Inflammatory macrophage (primary cell): ENCODE measurements at regions not wholly inside any gene's neighbourhood (a gene's known extent, or its start where the extent isn't known, plus 50 kb on each side); places are given as distances from the start of the nearest gene placed in this dataset.

ENCODE experiments used
- DNase-seq, 2 donors: peaks; one replicate each; pipeline ENCODE4 v3.0.0-alpha.2; 2020 to 2022

DNA sequence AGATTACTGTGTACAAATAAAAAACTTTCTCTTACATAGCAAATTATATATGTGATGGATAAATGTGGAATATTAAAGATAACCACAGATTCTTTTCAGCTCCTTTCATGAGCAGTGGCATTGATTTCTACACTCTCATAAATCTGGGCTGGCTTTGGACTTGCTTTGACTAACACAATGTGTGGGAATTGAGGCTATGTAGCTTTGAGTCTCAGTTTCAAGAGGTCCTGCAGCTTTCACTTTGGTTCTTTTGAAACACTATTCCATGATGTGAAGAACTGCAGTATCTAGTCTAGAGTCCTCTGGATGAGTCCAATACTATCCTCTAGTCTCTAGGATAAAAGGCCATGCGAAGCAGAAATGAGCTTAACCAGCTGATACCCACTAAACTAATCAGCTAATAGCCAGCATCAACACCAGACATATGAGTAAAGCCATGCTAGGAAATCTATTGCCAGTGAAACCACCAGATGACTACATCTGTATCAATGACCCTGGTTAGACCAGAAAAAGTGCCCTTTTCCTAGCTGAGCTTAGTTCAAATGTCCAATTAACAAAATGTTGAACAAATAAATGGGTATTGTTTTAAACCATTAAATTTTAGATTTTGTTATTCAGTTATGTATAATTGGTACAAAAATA is 274.9 kb upstream of the ZPLD1 start:
- no peak for DNase-seq

DNA sequence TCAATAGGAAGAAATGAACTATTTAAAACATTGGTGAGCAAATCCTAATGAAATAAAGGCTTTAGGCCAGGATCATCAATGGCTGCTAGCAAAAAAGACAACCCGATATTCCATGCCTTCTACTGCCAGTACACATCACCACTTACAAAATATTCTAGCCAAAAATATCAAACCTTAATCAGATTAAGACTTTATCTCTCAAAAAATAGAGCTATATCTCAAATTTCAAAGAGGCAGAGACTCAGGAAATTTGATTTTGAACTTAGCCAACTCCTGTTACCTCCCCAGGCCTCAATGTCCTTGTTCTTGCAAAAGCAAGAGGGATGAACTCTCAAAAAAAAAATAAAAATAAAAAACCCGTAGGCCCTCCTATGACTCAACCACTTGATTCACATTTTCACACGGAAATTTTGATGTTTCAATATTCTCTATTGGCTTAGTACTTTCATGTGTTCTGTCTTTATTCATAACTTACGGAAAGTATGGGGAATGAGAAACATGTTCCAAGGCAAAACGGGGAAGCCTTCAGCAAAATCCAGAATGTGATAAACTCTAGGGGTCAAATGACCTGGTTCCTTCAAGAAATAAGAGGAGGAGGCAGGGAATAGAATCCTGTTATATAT is 273.3 kb upstream of the ZPLD1 start:
- no peak for DNase-seq

DNA sequence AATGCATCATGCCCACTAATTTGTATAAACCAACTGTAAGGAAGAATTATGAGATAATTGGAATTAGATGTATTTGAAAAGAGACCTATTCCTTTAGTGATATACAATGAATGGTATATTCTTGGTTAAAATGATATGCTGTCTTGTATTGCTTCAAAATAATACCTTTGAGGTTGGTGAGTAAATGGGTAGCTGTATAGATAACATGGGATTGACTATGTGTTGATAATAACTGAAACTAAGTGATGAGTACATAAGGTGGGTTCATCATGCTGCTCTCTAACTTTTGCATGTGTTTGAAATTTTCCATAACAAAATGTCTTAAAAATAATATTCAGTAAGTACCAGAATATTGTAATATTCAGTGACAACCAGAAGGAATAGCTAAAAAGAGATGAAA is 272.6 kb upstream of the ZPLD1 start:
- DNase-seq = no peak

DNA sequence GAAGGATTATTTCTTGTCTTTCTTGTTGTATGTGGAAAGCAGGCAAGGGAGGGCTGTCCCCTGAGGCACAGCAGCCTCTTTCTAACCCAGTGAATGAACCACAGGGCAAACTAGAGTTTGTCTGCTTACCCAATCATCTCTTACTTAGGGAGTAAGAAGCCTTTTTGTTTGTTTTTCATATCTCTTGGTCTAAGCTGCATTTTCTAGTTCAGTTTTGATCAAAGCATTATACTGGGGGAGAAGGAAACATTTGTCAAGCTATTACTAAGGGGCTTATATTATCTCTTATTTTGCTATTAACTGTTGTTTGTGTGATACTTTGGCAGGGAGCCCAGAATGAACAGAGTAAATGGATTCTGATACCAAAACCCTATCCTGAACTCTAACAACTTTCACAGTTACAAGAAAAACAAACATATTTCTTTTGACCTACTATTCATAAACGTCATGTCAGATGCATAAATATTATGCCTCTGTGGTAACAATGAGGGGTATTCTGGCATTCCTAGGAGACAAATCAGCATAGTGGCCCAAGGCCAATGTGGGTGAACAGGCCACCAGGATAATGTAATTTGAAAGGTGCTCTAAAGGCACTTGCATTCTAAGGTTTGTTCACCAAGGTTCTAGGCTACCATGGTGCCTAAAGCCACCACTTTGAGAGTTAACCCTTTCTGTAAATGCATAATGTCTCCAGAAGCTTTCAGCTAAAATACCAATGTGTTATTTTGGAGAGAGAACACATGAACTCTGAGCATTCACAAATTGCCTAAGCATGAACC is 271.6 kb upstream of the ZPLD1 start:
- DNase-seq = no peak

DNA sequence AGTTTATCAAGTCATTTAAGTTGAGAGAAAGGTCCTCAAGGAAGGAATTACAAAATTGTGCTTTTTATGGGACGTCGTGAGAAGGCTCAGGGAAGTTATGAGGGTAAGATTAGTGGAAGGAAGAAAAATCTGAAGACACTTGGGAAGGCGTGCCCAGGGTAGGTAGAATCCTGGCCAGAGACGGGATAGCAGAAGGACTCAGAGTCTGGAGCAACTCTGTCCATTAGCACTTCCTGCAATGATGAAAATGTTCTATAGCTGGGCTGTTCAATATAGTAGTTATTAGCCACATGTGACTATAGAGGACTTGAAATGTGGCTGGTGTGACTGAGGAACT is 271.0 kb upstream of the ZPLD1 start:
- DNase-seq = no peak

DNA sequence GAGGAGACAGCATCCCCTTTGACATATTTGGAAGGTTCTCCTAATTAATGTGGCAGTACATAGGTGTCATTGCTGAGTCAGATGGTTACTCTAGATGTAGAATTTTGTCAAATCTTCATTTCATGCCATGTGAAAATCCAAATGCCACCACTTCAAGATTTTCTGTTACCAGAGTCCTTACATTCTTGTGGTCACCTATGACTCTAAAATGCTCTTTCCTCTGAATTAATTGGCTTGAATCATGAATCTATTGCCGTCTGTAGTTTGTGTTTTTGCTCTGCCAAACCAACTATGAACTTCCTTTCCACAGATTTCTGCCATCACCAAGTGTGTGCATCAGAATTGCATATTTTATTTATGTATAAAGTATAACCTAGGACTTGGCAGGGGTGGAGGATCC is 269.4 kb upstream of the ZPLD1 start:
- DNase-seq = no peak

DNA sequence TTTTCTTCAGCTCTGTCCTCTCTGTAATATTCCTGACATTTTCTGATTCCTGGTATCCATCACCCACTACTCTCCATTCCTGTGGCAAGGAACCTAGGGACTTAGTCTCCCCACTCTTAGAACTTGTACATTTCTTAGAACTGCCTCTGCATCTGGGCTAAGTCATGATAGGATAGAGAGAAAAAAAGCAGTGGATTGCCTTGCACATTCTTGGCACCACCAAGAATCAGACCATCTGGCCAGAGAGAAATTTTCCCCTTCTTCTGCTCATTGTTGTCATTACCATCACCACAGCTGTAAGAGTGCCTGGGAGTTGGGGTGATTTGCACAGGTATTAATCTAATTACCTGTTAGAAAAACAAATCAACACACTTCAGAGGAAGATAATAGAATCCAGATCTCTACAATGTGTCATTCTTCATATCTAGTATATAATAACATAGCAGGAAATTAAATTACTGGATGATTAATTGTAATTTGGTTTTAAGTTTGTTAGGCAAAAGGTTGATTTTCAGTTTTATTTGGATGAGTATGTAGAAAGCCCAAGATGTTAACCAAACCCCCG is 264.8 kb upstream of the ZPLD1 start:
- DNase-seq = no peak

DNA sequence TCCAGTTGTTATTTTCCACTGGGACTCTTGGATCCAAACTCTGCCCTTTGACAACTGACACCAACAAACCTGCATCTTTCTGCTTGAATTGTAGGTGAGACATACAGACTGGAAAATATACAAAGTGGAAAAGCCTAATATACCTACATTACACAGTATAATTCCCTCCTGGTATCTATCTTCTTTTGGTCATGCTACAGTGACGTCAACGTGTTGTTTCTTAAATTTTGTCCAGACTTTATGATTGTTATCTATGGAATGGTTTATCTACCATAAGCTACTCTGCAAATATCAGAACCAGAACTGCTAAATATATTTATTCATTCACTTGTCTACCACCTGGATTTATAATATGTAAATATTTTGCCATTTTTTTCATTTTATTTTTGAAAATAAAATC is 264.3 kb upstream of the ZPLD1 start:
- DNase-seq = no peak

DNA sequence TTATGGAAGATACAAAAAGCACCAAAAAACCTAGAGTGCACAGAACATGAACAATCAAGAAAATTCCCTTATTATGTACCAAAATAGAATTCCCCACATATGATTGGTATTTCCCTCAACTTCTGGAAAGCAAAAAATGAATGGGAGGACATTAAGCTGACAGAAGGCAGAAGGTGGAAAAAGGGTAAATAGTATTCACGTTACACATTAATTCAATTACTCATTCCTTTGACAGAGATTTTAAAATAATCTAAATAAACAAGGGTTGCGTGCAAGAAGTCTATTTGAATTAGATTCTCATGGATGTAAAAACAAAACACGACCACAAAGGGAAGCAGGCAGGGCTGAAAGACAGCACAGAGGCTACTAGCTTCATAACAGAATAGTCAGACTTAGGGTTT is 260.5 kb upstream of the ZPLD1 start:
- DNase-seq = no peak

DNA sequence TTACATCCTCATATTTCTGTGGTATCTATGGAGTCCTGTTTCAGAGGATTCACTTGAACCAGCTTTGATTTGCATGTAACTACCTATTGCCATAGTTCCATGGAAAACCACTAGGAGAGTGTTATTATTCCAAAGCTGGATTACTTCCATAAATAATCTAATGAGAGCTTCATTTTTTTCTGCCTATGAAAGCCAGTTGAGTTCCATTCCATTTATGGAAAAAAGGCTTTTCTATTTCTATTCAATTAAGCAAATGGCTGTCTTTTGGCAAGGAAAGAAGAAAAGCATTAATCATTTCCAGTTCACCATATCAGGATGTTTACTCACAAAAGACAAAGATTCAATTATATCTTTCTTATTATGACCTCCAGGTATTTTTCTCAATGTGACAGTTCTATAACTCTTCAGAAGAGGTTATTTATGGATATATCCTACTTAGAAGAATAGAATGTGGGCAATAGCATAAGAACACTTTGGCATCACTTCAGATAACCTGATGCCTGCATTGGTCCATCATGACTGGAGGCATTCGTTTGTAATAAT is 259.9 kb upstream of the ZPLD1 start:
- no peak for DNase-seq

DNA sequence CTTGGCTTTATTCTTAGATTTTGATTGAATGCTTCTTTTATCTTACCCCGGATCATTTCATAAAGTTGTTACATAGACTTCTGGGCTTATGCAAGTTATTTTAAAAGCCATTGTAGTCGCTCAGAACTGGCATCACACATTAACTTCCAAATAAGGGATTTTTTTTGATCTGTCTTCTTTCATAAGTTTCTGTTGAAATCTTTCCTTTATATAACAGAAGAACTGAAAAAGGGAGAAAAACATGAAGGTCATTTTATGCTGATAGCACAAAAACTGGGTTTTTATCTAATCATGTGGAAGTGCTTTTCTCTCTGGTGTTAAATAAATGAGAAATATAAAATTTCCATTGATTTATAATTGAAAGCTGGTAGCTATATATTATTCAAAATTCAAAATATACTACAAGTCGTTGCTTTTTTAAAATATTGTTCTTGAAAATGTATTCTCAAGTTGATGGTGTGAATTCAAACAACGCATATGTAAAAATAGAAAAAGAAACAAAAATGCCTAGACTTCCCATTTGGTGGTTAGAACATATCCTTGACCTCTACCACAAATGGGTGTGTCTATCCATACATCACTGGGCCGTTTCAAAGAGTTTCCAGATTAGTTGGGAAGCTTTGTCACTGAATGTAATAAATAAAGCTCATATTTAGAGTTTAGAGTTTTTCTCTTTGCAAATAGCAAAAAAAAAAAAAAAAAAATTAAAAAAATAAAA is 258.3 kb upstream of the ZPLD1 start:
- DNase-seq = peak; percentile 32 to 70

DNA sequence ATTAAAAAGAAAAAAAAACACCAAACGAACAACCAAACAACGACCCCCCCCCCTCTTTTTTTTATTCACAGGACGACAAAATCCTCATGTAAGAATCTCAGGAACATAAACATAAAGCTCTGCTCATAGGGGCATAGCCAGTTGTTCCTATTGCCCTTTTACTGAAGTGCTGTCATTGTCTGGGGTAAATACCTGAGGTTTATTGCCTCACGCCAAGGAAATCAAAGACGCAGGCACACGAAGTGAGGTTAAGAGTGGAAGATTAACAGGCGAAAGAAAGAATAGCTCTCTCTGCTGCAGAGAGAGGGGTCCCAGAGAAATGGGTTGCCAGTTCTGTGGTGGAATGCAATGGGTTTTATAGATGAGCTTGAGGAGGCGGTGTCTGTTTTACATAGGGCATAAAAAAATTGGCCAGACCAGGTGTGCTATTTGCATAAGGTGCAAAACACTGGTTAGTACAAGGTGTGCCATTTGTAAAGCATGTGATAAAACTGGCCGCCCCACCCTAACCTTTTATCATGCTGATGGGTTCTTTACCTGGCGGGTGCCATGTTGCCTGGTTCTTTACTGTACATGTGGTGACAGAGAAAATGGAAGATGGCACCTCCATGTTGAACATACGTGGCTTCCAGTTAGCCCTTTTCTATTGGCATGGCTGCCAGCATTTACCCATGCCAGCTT is 257.6 kb upstream of the ZPLD1 start:
- DNase-seq = no peak

DNA sequence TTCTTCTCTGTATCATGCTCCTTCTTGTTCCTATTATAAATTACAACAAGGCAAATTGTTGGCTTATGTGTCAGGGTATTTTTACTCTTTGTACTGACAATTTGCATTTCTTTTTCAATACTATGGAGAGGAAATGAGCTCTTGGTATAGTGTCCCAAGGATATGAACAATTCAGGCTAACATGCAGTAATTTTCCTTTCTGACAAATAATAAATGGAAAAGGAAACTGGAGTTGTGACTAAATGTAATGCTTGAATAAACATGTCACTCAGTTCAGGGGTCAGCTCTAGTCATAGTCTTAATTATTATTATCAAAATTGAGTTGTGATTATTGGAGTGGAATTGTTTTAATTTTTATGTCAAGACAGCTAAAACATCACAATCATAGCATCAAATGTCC is 256.0 kb upstream of the ZPLD1 start:
- DNase-seq = no peak

DNA sequence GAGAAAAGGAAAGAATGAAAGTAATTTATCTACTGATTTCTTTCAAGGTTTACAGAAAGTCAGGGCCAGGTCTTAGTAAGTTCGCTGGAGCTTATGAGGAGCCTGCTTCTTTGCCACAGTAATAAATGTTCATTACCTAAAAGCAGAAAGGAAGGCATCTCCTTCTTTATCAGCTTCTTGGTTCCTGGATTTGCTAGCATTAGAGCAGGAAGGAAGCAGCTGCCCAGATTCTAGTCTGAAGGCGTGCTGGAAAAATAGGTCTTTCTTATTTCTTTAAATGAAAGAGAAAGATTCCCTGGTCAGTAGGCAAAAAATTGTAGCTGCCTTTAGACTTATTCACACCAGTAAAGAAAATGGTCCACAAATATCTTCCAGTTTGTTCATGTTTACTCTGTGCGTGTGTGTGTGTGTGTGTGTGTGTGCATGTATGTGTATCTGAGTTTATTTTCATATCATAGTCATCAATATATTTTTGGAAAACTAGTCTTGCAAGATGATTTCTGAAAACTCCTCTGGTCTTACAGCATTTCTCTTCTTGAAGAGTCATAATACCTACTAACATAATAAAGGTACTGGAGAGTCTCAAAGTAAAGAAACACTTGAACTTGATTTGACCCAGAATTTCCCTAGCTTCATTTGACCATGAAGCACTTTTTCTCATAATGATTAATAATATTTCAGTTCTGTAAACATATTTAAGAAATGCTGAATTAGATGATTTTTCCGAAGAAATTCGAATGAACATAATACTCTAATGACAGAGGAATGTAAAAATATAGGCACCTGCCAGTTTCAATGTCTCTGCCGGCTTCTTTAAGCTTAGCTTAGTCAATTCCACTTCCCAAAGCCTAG is 255.3 kb upstream of the ZPLD1 start:
- peak in 1 of 2 donors; percentile 17 for DNase-seq

DNA sequence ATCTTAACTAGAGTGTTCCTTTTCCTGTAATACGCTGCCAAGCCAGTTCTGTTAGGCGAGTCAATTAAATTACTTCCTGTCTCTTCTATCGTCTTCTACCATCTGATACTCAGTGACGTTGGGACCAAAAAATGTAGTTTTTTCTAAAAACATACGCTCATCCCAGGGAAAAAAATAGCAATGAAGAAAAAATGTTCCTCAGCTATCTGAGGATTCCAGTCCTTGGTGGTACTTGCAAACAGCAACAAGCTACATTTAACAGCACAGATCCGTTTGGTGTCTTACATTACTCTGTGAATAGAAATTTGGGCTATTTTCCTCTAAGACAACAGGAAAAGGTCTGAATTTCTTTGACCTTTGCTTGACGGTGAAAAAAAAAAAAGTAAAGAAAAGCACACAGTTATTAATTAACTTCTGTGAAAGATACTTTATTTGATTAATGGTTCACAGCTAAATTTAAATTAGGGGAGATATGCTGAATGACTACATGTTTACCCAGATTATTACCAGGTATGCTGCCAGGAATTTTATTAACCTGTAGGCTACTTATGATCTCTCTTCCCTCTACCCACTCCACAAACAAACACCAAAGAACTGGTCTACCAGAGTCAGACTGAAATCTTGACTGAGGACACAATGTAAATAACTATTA is 254.4 kb upstream of the ZPLD1 start:
- peak in 1 of 2 donors; percentile 13 for DNase-seq

DNA sequence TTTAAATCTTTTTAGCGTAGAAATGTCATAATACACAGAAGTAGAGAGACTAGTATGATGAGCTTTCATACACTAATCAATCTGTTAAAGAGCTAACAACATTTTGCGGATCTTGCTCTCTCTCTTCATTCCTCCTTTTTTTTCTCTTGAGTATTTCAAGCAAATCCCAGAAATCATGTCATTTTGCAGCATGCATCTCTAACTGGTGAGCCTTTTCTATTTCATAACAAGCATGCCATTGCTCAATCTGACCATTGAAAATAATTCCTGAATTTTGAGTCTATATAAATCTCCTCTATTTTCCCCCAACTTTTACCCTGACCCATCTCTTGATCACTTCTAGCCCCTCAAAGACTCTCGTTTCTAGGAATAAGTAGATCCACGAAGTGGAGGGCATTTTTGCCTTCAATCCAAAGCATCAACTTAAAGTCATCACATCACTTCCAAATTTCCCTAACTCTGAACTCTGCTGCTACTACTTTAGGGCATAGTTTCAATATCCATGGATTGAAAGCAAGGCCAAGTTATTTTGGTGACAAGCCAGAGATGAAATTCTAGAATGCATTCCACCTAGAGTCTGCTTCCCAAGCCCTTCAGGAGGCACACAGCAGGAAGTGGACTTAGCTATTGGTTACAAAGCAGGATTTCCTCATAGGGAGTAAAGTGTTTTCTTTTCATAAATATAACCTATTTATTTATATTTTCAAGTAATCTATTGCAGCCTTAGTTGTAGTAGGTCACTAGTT is 253.5 kb upstream of the ZPLD1 start:
- no peak for DNase-seq

DNA sequence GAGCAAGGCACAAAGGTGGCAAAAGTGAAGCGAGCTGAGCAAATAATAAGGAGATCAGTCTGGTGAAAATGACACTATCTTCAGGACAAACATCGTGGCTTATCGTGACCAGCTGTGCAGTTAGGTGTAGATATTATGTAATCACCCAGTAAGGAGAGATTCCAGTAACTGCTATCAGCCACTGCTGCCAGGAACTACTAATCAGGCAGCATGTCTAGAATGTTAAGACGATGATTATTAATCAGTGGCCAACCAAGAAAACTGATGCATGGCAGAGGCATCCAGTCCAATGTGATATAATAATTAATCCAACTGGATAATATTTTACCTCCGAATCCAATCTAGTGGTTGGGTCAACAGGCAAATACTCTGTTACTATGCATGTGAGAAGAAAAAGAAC is 252.7 kb upstream of the ZPLD1 start:
- no peak for DNase-seq

DNA sequence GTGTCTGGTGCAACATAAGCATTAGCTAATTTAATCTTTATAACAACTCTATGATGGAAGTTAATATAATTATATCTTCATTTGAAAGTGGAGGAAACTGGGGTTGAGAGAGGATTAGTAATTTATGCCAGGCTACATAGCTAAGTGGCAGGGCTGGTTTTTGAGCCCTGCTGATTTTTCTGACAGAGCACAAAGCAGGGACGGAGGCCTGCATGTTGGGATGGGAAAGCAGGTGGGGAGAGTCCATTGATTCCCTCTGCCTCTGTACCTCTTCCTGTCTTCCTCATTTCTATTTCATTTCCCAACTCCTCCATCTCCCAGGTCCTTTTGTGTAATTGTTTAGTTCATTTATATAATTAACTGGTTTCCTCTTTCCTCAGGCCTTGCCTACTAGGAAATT is 251.6 kb upstream of the ZPLD1 start:
- peak in 1 of 2 donors; percentile 28 for DNase-seq

DNA sequence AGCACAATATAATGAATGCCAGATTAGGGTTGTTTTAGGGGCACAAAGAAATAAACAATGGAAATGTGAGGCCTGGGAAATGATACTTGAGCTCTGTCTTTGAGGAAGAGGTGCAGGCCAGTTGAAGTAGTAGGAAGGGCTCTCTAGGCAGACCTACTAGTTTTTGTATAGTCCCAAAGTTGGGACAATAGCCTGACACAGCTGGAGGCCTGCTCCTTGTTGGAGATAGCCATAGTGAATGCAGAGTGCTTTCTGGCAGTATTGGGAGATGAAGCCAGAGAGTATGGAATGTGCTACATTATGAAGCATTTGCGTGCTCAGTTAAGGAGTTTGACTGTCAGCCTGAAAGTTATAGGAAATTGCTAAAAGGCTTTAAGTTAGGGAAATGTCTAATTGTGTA is 251.2 kb upstream of the ZPLD1 start:
- no peak for DNase-seq

DNA sequence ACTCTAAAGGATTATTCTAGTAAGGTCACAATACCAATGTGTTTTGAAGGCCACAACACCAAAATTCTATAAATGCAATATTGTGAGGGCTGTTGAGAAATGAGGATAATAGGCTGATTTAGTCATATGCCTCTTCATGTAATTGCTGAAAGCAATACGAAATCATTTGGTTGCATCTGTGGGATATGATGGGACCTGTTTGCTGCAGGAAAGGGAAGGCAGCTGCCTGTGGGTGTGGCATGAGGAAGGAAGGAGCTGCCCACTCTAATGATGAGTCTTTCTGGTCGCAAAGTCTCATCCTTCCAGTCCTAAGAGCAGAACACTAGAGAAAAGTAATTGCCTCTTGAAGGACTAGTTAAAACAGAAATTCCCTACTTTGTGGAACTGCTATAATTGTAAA is 245.3 kb upstream of the ZPLD1 start:
- peak; percentile 94 to 96 for DNase-seq
